H1 (cell line): ENCODE measurements at regions not wholly inside any gene's neighbourhood (a gene's known extent, or its start where the extent isn't known, plus 50 kb on each side); places are given as distances from the start of the nearest gene placed in this dataset.

Experiments
- CTCF ChIA-PET: fragments of 300-600 bp; sonication (Branson Sonifier 250); formaldehyde crosslinking; loops from one replicate; lab custom pipeline; 2021; ENCODE audit not compliant: partially characterized antibody; lab: Charles Lee
- POLR2A ChIA-PET: fragments of 300-600 bp; sonication (Branson Sonifier 250); formaldehyde crosslinking; loops from one replicate; lab custom pipeline; 2021; ENCODE audit warnings: inconsistent platforms; ENCODE audit not compliant: partially characterized antibody; lab: Charles Lee
- DNase-seq, 2 experiments: peaks; one replicate each; pipeline versions ENCODE4 v3.0.0 to v3.0.0-alpha.2; 2010 to 2022; ENCODE audit warnings: low spot score in 2 of 2, low read depth in 1 of 2, mixed read lengths in 1 of 2
- FAIRE-seq: peaks from 2 replicates; lab custom pipeline; 2011; peaks lifted over from hg19 to GRCh38; lab: Jason Lieb, UNC
- H2AFZ ChIP-seq: 2 replicates; pipeline ENCODE4 v1.8.1; 2012; ENCODE audit warnings: low read length, inconsistent platforms
- H2AK5ac ChIP-seq: 2 replicates; pipeline ENCODE4 v1.6.1; 2013; ENCODE audit warnings: low read depth, low read length
- H2BK120ac ChIP-seq: replicated peaks from 2 replicates; pipeline ENCODE3; 2013; ENCODE audit warnings: low read depth, low read length, inconsistent platforms
- H2BK12ac ChIP-seq: 2 replicates; pipeline ENCODE4 v1.6.1; 2013; ENCODE audit warnings: low read depth, low read length
- H2BK15ac ChIP-seq: 2 replicates; pipeline ENCODE4 v1.6.1; 2013; ENCODE audit warnings: low read length
- H2BK20ac ChIP-seq: 2 replicates; pipeline ENCODE4 v1.6.1; 2013; ENCODE audit warnings: low read length
- H2BK5ac ChIP-seq: 2 replicates; pipeline ENCODE4 v1.6.1; 2013; ENCODE audit warnings: low read depth, low read length
- H3K14ac ChIP-seq: 2 replicates; pipeline ENCODE4 v1.6.1; 2013; ENCODE audit warnings: inconsistent platforms; ENCODE audit not compliant: insufficient read length
- H3K18ac ChIP-seq: 2 replicates; pipeline ENCODE4 v1.6.1; 2013; ENCODE audit warnings: low read length; ENCODE audit errors: extremely low read depth
- H3K23ac ChIP-seq: 2 replicates; pipeline ENCODE4 v1.6.1; 2013; ENCODE audit warnings: inconsistent platforms; ENCODE audit not compliant: insufficient read length
- H3K23me2 ChIP-seq: 2 replicates; pipeline ENCODE4 v1.6.1; 2013; ENCODE audit warnings: low read depth, low read length
- H3K27ac ChIP-seq: 2 replicates; pipeline ENCODE4 v1.6.1; 2011; ENCODE audit warnings: low read depth, low read length, inconsistent platforms
- H3K27me3 ChIP-seq, 4 experiments: replicated peaks in 1 of 4; 1 replicate in 1 of 4; 2 replicates in 3 of 4; pipeline versions ENCODE4 v1.6.1 to v1.8.1; 2011 to 2013; ENCODE audit warnings: low read length in 3 of 4, mild to moderate bottlenecking in 3 of 4, inconsistent platforms in 2 of 4, mixed read lengths in 2 of 4, moderate library complexity in 1 of 4; ENCODE audit not compliant: control insufficient read depth in 3 of 4, insufficient read depth in 3 of 4; ENCODE audit errors: extremely low read depth in 1 of 4
- H3K36me3 ChIP-seq, 4 experiments: 2 replicates each; pipeline versions ENCODE4 v1.6.1 to v1.8.1; 2011 to 2013; ENCODE audit warnings: mild to moderate bottlenecking in 4 of 4, low read length in 3 of 4, moderate library complexity in 2 of 4, control low read depth in 1 of 4, inconsistent platforms in 1 of 4; ENCODE audit not compliant: insufficient read depth in 4 of 4, control insufficient read depth in 2 of 4
- H3K4ac ChIP-seq: replicated peaks from 2 replicates; pipeline ENCODE3; 2013; ENCODE audit warnings: low read length, low read depth, mixed read lengths, inconsistent platforms; ENCODE audit not compliant: insufficient read length
- H3K4me1 ChIP-seq, 4 experiments: replicated peaks in 1 of 4; 1 replicate in 1 of 4; 2 replicates in 3 of 4; pipeline versions ENCODE4 v1.6.1 to v1.8.1; 2011 to 2013; ENCODE audit warnings: low read length in 3 of 4, inconsistent platforms in 2 of 4, mixed read lengths in 1 of 4; ENCODE audit not compliant: insufficient read depth in 4 of 4, control insufficient read depth in 3 of 4
- H3K4me2 ChIP-seq, 2 experiments: 2 replicates each; pipeline versions ENCODE4 v1.6.1 to v1.8.1; 2011 to 2013; ENCODE audit warnings: low read depth in 2 of 2, low read length in 2 of 2, control low read depth in 1 of 2, inconsistent platforms in 1 of 2, mild to moderate bottlenecking in 1 of 2; ENCODE audit not compliant: insufficient read depth in 1 of 2
- H3K4me3 ChIP-seq, 4 experiments: fragments of 200-600, 300-600 bp in 1 of 4; sonication (generic), shearing (Covaris generic), sonication (Bioruptor Twin) in 1 of 4; 2 replicates each; pipeline versions ENCODE4 v1.5.1 to v1.8.1; 2011 to 2016; ENCODE audit warnings: low read length in 4 of 4, low read depth in 3 of 4, control low read depth in 2 of 4, inconsistent platforms in 2 of 4, mild to moderate bottlenecking in 2 of 4, mixed read lengths in 1 of 4, moderate library complexity in 1 of 4; ENCODE audit not compliant: insufficient read depth in 2 of 4; ENCODE audit errors: extremely low read depth in 1 of 4
- H3K56ac ChIP-seq: replicated peaks from 2 replicates; pipeline ENCODE3; 2013; ENCODE audit warnings: low read depth, mild to moderate bottlenecking, mixed read lengths, low read length, inconsistent platforms; ENCODE audit not compliant: insufficient read length
- H3K79me1 ChIP-seq: 2 replicates; pipeline ENCODE4 v1.6.1; 2013; ENCODE audit warnings: low read depth, low read length, control low read depth
- H3K79me2 ChIP-seq, 2 experiments: 2 replicates each; pipeline versions ENCODE4 v1.6.1 to v1.8.1; 2012 to 2013; ENCODE audit warnings: low read length in 2 of 2, mild to moderate bottlenecking in 2 of 2, inconsistent platforms in 1 of 2; ENCODE audit not compliant: insufficient read depth in 2 of 2, control insufficient read depth in 1 of 2
- H3K9ac ChIP-seq, 4 experiments: replicated peaks in 1 of 4; 1 replicate in 1 of 4; 2 replicates in 3 of 4; pipeline versions ENCODE4 v1.6.1 to v1.8.1; 2011 to 2013; ENCODE audit warnings: low read depth in 3 of 4, low read length in 3 of 4, control low read depth in 2 of 4, mild to moderate bottlenecking in 2 of 4, moderate library complexity in 2 of 4, inconsistent platforms in 1 of 4; ENCODE audit errors: extremely low read depth in 1 of 4
- H3K9me3 ChIP-seq, 2 experiments: 2 replicates each; pipeline versions ENCODE4 v1.6.1 to v1.8.1; 2012 to 2013; ENCODE audit warnings: mild to moderate bottlenecking in 2 of 2, moderate library complexity in 2 of 2, control low read depth in 1 of 2, inconsistent platforms in 1 of 2, low read depth in 1 of 2, low read length in 1 of 2, mixed read lengths in 1 of 2; ENCODE audit not compliant: insufficient read depth in 2 of 2
- H4K20me1 ChIP-seq, 2 experiments: replicated peaks in 1 of 2; 2 replicates each; pipeline versions ENCODE3 to v1.8.1; 2011 to 2013; ENCODE audit warnings: inconsistent platforms in 2 of 2, low read length in 2 of 2, mild to moderate bottlenecking in 1 of 2; ENCODE audit not compliant: insufficient read depth in 2 of 2, control insufficient read depth in 1 of 2
- H4K5ac ChIP-seq: 2 replicates; pipeline ENCODE4 v1.6.1; 2013; ENCODE audit warnings: low read length, low read depth, mixed read lengths, inconsistent platforms; ENCODE audit not compliant: insufficient read length
- H4K8ac ChIP-seq: 2 replicates; pipeline ENCODE4 v1.8.0; 2013; ENCODE audit warnings: mild to moderate bottlenecking, moderate library complexity, low read length, inconsistent platforms; ENCODE audit not compliant: insufficient read depth; ENCODE audit errors: extremely low read depth
- H4K91ac ChIP-seq: replicated peaks from 2 replicates; pipeline ENCODE3; 2013; ENCODE audit warnings: low read length, mixed read lengths, inconsistent platforms; ENCODE audit not compliant: insufficient read length
- CBX8 ChIP-seq: fragments of 300-800, 300-1000 bp; sonication (generic); IDR thresholded peaks from 2 replicates; pipeline ENCODE4 v1.7.1; 2016; ENCODE audit warnings: low read depth, low read length, borderline replicate concordance
- CTCF ChIP-seq, 3 experiments: IDR thresholded peaks; 1 replicate in 2 of 3; 2 replicates in 1 of 3; pipeline versions ENCODE4 v1.5.1 to v1.6.1; 2011; ENCODE audit warnings: low read length in 3 of 3, mild to moderate bottlenecking in 3 of 3, inconsistent platforms in 2 of 3, low read depth in 1 of 3, moderate library complexity in 1 of 3; ENCODE audit not compliant: insufficient read depth in 1 of 3; ENCODE audit errors: control extremely low read depth in 1 of 3
- EP300 ChIP-seq, 2 experiments: IDR thresholded peaks; 1 replicate in 1 of 2; 2 replicates in 1 of 2; pipeline ENCODE4 v1.6.1; 2011 to 2012; ENCODE audit warnings: low read depth in 2 of 2, low read length in 2 of 2, mild to moderate bottlenecking in 2 of 2, borderline replicate concordance in 1 of 2, inconsistent platforms in 1 of 2, moderate library complexity in 1 of 2
- FOSL1 ChIP-seq: IDR thresholded peaks from 2 replicates; pipeline ENCODE4 v1.6.1; 2011; ENCODE audit warnings: mild to moderate bottlenecking, low read depth, low read length, moderate library complexity; ENCODE audit not compliant: insufficient read depth
- MAX ChIP-seq: IDR thresholded peaks from 2 replicates; pipeline ENCODE4 v1.6.1; 2012; ENCODE audit warnings: inconsistent platforms
- POLR2AphosphoS5 ChIP-seq: IDR thresholded peaks from 2 replicates; pipeline ENCODE4 v1.6.1; 2011; ENCODE audit warnings: low read depth, low read length
- SAP30 ChIP-seq: fragments of 300-600 bp; sonication (generic); IDR thresholded peaks from 2 replicates; pipeline ENCODE4 v1.7.1; 2012; ENCODE audit warnings: low read length, moderate library complexity, mild to moderate bottlenecking, inconsistent platforms; ENCODE audit not compliant: insufficient read depth, insufficient replicate concordance
- TEAD4 ChIP-seq: IDR thresholded peaks from 2 replicates; pipeline ENCODE4 v1.6.1; 2012; ENCODE audit warnings: low read depth, low read length, inconsistent platforms, mixed read lengths
- WGBS, 2 experiments: shearing (Covaris generic) in 1 of 2; methylation state at CpG; one replicate each; pipeline versions ENCODE4 v1.1.6 to v1.1.7; 2013 to 2015; ENCODE audit warnings: low lambda C conversion rate in 2 of 2, mixed read lengths in 2 of 2, inconsistent platforms in 1 of 2, low coverage in 1 of 2, missing lambda C conversion rate in 1 of 2; ENCODE audit not compliant: insufficient replicate concordance in 2 of 2, insufficient coverage in 1 of 2, insufficient read length in 1 of 2; ENCODE audit errors: extremely low coverage in 1 of 2, missing lambda C conversion rate in 1 of 2; 5-methylcytosine and 5-hydroxymethylcytosine counted together

- Histone ChIP-seq H3K18ac (no peak overlapping the region), H3K79me1 (no peaks in the 10 kb centered on the region), H4K8ac (no peak overlapping the region), H3K56ac (no peak overlapping the region), H4K5ac (no peak overlapping the region), H3K14ac (no peak overlapping the region), H3K9ac (no peak overlapping the region), H3K4me2 (no peak overlapping the region), H3K4ac (no peak overlapping the region), H3K36me3 (no peaks in the 10 kb centered on the region), H2BK20ac (no peak overlapping the region), H3K79me2 (no peaks in the 10 kb centered on the region), H3K4me3 (no peak overlapping the region), H2BK12ac (peak overlapping the region; percentile 39; the same call in 1 of the 2 replicates), H2AFZ (no peak overlapping the region), H2AK5ac (no peak overlapping the region), H2BK5ac (no peak overlapping the region), H3K4me1 (peaks cover 4 to 28% (median 19%) of the 10 kb centered on the region in 4 experiments), H2BK15ac (no peak overlapping the region), H3K27me3 (no peaks in the 10 kb centered on the region), H3K23me2 (peaks cover 2% of the 10 kb centered on the region; the same call in 1 of the 2 replicates), H2BK120ac (no peak overlapping the region), H3K9me3 (no peaks in the 10 kb centered on the region), H4K20me1 (no peaks in the 10 kb centered on the region), H4K91ac (peak overlapping the region; percentile 30), H3K27ac (no peak overlapping the region), H3K23ac (no peak overlapping the region)
- 84% methylated on average over 12 of the region's 12 CpGs; no CpG with 5 or more reads in 1 of the 2 experiments for WGBS, 2 experiments
- FAIRE-seq, result no peak
- CTCF ChIA-PET, result interaction anchor here (0.8 to 4.8 kb wide), 9 partner anchors 10 to 273 kb away, joined by 3 to 17 read pairs (median 3); no protein-coding TSS in a partner anchor
- DNase-seq, result peak in 1 of 2 experiments; percentile 40
- POLR2A ChIA-PET, result interaction anchor here (1.0 kb wide), 1 partner anchor 179 kb away, joined by 3 read pairs; the partner anchor contains the start of gene MCM2
- TF ChIP-seq MAX (no peak), CTCF (IDR thresholded peaks at IDR 0.05; ENCODE audit: control extremely low read depth in 1 of 3, insufficient read depth in 1 of 3, low read depth in 1 of 3, low read length in 3 of 3) (no peak), POLR2AphosphoS5 (no peak), CBX8 (no peak), TEAD4 (no peak), EP300 (IDR thresholded peaks at IDR 0.05; ENCODE audit: borderline replicate concordance in 1 of 2, low read depth in 2 of 2, low read length in 2 of 2) (no peak), FOSL1 (no peak), SAP30 (no peak)
Measured at GRCh38 chr3:127419641-127420553, 132.1 kb upstream of the PRR20G start.
